ENCODE measurements at regions not wholly inside any gene's neighbourhood (a gene's known extent, or its start where the extent isn't known, plus 50 kb on each side); places are given as distances from the start of the nearest gene placed in this dataset.

- no peak for TF ChIP-seq RAD21 (IDR thresholded peaks at IDR 0.05; ENCODE audit: insufficient read depth, low read depth, low read length)
- no peak for TF ChIP-seq KLF5 (IDR thresholded peaks at IDR 0.05; ENCODE audit: partially characterized antibody)
- no peak for TF ChIP-seq EP300 (IDR thresholded peaks at IDR 0.05; ENCODE audit: borderline replicate concordance in 1 of 2, control insufficient read depth in 1 of 2, low read depth in 2 of 2, low read length in 2 of 2)
- TF ChIP-seq MYC (IDR thresholded peaks at IDR 0.05; ENCODE audit: insufficient read depth, insufficient read length, insufficient replicate concordance, low read length, severe bottlenecking): no peak
- no peak for TF ChIP-seq CTCF (IDR thresholded peaks at IDR 0.05 in 2 of 3, conservative IDR thresholded peaks at IDR 0.05 in 1 of 3; ENCODE audit: control insufficient read depth in 2 of 3, extremely low read depth in 1 of 3, insufficient read depth in 1 of 3, low read depth in 3 of 3, low read length in 3 of 3)
- TF ChIP-seq MAX (IDR thresholded peaks at IDR 0.05; ENCODE audit: low read depth, low read length): no peak
- no peak for TF ChIP-seq TCF12 (IDR thresholded peaks at IDR 0.05; ENCODE audit: low read depth, low read length)
- no peak for TF ChIP-seq USF1 (IDR thresholded peaks at IDR 0.05; ENCODE audit: borderline replicate concordance, extremely low read length, insufficient read depth, low read depth, low read length)
- TF ChIP-seq POLR2A (IDR thresholded peaks at IDR 0.05; ENCODE audit: low read depth, low read length): no peak
Measured at GRCh38 chr4:43485196-43485595, 592.7 kb downstream of the GRXCR1 start.

Measured in GM12878 (cell line).